Neural crest cell (in vitro differentiated cells): ENCODE measurements at regions not wholly inside any gene's neighbourhood (a gene's known extent, or its start where the extent isn't known, plus 50 kb on each side); places are given as distances from the start of the nearest gene placed in this dataset.
A peak's percentile ranks its signal among the peaks of the same experiment; 100 is the strongest.

ENCODE experiments used
- DNase-seq: peaks from one replicate; pipeline ENCODE4 v3.0.0; 2021; ENCODE audit warnings: low read depth, mixed read lengths, low spot score
- H3K27ac Mint-ChIP-seq: one replicate; pipeline ENCODE4 v1.8.0; 2021; ENCODE audit warnings: mild to moderate bottlenecking, mixed read lengths; ENCODE audit not compliant: unreplicated experiment
- H3K27me3 Mint-ChIP-seq: 2 replicates; pipeline ENCODE4 v1.8.0; 2021; ENCODE audit warnings: low read depth, mild to moderate bottlenecking, mixed read lengths
- H3K36me3 Mint-ChIP-seq: 2 replicates; pipeline ENCODE4 v1.8.0; 2021; ENCODE audit warnings: low read depth, mild to moderate bottlenecking, mixed read lengths
- H3K4me1 Mint-ChIP-seq: 2 replicates; pipeline ENCODE4 v1.8.0; 2021; ENCODE audit warnings: mixed read lengths
- H3K4me3 Mint-ChIP-seq: one replicate; pipeline ENCODE4 v1.8.0; 2021; ENCODE audit warnings: mild to moderate bottlenecking, mixed read lengths
- H3K9me3 Mint-ChIP-seq: 2 replicates; pipeline ENCODE4 v1.8.0; 2021; ENCODE audit warnings: mixed read lengths
- TF ChIP-seq, protein P1 (sequence below): fragments of 200-600 bp; sonication (generic); conservative IDR thresholded peaks from 2 replicates; pipeline ENCODE4 v1.5.0; 2021; ENCODE audit warnings: antibody characterized with exemption, mild to moderate bottlenecking

DNA sequence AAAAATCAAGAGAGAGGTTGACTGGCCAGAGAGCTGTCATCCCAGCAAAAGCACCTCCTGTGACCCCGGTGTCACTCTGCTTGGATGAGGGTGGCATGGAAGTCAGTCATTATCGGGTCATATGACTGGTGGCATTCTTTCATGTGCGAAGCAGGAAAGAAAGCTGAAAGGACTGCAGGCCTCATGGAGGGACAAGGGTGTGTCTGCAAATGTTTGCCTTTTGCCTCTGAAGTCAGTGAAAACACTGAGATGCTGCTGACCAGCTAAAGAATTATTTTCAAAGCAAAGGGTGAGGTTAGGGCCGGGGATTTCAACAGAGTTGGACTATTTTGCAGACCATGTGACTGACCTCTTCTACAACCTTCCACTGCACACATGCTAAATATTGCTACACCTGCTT, 298.3 kb downstream of the CSNK1G3 start:
- H3K4me1 Mint-ChIP-seq: peaks cover 92% of the 10 kb centered on the region
- H3K36me3 Mint-ChIP-seq: no peaks in the 10 kb centered on the region
- peak; percentile 33 for DNase-seq
- H3K4me3 Mint-ChIP-seq: peak overlapping the region; percentile 53
- H3K27ac Mint-ChIP-seq: peak overlapping the region; percentile 73
- H3K9me3 Mint-ChIP-seq: no peaks in the 10 kb centered on the region
- TF ChIP-seq, protein P1, sequence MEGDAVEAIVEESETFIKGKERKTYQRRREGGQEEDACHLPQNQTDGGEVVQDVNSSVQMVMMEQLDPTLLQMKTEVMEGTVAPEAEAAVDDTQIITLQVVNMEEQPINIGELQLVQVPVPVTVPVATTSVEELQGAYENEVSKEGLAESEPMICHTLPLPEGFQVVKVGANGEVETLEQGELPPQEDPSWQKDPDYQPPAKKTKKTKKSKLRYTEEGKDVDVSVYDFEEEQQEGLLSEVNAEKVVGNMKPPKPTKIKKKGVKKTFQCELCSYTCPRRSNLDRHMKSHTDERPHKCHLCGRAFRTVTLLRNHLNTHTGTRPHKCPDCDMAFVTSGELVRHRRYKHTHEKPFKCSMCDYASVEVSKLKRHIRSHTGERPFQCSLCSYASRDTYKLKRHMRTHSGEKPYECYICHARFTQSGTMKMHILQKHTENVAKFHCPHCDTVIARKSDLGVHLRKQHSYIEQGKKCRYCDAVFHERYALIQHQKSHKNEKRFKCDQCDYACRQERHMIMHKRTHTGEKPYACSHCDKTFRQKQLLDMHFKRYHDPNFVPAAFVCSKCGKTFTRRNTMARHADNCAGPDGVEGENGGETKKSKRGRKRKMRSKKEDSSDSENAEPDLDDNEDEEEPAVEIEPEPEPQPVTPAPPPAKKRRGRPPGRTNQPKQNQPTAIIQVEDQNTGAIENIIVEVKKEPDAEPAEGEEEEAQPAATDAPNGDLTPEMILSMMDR: no peak
- H3K27me3 Mint-ChIP-seq: no peaks in the 10 kb centered on the region

DNA sequence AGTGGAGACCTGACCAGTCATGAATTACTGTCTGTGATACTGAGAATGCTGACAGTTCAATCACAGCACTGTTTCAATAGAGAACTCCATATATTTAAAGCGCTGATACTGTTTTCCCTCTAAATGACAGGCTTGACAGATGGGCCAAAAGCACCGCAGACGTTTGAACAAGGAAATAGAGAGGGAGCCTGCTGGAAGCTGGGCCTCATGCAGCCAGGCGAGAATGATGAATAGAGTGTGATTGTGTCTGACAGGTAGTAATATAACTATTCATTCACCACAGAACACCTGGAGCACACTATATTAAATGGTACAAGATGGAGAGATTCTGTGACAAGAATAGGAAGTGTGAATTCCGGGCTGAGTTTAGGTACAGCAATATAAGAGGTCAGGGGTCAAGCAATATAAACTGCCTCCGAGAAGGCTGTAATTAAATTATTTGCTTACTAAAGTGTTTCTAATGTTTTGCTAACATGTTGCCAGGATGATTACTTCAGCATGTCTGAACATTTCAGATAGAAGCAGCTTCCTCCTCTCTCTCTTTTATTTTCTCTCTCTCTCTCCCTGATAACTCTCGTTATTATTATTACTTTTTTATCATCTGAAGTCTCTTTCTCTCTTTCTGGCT, 297.7 kb downstream of the CSNK1G3 start:
- no peaks in the 10 kb centered on the region for H3K27me3 Mint-ChIP-seq
- no peaks in the 10 kb centered on the region for H3K36me3 Mint-ChIP-seq
- TF ChIP-seq, protein P1: no peak
- no peaks in the 10 kb centered on the region for H3K9me3 Mint-ChIP-seq
- DNase-seq: no peak
- peaks cover 87% of the 10 kb centered on the region for H3K4me1 Mint-ChIP-seq
- H3K4me3 Mint-ChIP-seq: peak overlapping the region; percentile 69
- peak overlapping the region; percentile 73 for H3K27ac Mint-ChIP-seq

DNA sequence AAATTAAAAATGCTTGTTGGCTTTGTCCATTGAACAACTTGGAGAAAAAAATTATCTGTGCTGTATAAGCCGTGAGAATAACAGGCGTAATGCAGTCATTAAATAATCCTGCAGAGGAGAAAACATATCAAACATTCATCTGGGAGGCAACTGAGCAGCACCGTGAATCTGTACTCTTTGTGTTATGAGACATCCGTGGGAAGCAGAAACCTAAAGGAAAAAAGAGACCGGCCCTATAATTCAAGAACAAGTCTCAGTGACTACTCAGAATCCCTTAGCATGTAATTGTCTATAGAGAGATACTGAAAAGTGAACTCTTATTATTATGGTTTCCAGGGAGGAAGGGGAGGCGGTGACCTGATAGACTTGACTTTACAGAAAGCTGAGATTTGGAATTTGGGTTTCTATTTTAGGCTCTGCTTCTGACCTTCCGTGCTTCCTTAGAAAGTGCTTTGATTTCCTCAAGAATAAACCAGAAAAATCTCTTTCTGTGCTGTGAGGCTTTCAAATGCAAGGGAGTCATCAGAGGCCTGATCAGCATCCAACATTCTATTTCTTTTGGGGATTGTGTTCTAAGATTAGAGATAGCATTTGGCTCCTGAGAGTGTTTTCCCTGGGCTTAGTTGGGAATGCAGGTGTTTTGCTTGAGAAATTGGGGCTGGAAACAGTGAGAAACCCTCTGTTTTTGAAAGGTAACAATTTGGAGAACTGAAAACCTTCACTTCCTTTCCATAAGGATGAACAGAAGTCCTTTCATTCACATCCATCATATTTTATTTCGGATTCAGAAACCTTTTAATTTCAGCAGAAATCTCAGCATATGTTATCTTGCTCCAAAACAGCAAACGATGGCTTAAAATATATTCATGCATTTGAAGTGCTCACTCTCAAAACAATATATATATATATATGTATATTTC, 296.7 kb downstream of the CSNK1G3 start:
- H3K4me1 Mint-ChIP-seq: peaks cover 82% of the 10 kb centered on the region
- no peak for DNase-seq
- no peaks in the 10 kb centered on the region for H3K27me3 Mint-ChIP-seq
- H3K9me3 Mint-ChIP-seq: peaks cover 2% of the 10 kb centered on the region
- peak overlapping the region; percentile 58 for H3K27ac Mint-ChIP-seq
- peak overlapping the region; percentile 21 for H3K4me3 Mint-ChIP-seq
- TF ChIP-seq, protein P1: no peak
- H3K36me3 Mint-ChIP-seq: no peaks in the 10 kb centered on the region

DNA sequence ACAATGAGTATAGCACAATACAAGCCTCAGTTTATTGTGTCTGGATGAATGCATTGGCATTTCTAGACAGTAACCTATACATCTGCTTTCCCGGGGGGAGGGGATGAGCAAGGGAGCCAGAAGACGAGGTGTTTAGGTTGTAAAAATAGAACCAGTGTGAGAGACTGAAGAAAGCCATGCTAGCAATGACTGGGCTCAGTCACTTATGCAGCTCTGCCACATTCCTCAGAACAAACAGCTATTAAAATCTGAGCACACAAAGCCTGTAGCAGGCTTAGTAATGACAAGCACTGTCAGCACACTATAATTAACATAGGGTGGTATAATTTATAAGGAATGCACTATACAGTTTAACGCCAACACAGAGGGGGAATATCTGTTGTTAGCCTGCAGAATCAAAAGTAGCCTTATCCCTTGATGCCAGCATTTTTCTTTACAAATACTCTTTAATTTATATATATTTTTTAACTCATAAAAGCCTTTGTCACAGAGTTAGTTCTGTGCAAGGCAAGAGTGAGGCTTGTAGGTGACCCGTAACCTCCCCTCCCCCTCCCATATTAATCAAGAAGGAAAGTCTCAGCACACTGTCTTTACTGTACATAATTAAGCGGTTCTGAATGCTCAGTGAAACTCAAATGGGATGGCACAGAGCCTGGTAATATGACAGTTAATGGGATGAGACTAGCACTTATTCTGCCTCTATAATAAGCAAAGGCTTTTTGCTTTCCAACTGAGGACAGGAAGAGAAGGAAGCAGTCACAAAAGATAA, 295.4 kb downstream of the CSNK1G3 start:
- Mint-ChIP-seq H3K4me1 (peaks cover 85% of the 10 kb centered on the region), H3K4me3 (peak overlapping the region; percentile 49), H3K27ac (peak overlapping the region; percentile 13), H3K27me3 (no peaks in the 10 kb centered on the region), H3K36me3 (peaks cover 3% of the 10 kb centered on the region), H3K9me3 (peaks cover 4% of the 10 kb centered on the region)
- DNase-seq: no peak
- TF ChIP-seq, protein P1: no peak

DNA sequence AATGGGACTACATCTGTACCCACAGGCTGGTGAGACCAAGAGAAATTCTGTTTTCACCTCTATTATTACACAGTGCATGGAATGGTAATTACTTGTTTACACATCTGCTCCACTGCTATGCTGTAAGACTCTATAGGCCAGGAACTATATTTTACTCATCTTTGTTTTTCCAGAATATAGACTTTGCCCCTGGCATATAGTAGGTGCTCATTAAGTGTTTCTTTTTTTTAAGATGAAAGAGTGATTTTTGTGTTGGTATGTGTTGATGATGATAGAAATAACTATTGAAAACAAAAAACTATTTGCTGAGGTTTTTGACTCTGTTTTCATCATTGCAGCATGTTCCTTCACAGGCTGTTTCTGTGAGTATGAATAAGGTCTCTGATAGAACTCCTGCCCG, 294.7 kb downstream of the CSNK1G3 start:
- Mint-ChIP-seq H3K36me3 (peaks cover 3% of the 10 kb centered on the region), H3K4me1 (peaks cover 87% of the 10 kb centered on the region)

More for the DNA sequence above, 294.7 kb downstream of the CSNK1G3 start:
- H3K27me3 Mint-ChIP-seq: no peaks in the 10 kb centered on the region
- TF ChIP-seq, protein P1: no peak
- H3K9me3 Mint-ChIP-seq: peaks cover 4% of the 10 kb centered on the region
- peak overlapping the region; percentile 49 for H3K4me3 Mint-ChIP-seq
- peak overlapping the region; percentile 13 for H3K27ac Mint-ChIP-seq
- DNase-seq: no peak
